ENCODE measurements at regions not wholly inside any gene's neighbourhood (a gene's known extent, or its start where the extent isn't known, plus 50 kb on each side); places are given as distances from the start of the nearest gene placed in this dataset.

GRCh38 chr14:37787879-37788494 lies 192.6 kb downstream of the TTC6 start:
- no peak for ATAC-seq
- intact Hi-C loops (cut with DNase I) = no loop called here

GRCh38 chr14:37791384-37792036 lies 196.1 kb downstream of the TTC6 start:
- H3K4me1 ChIP-seq = no peaks in the 10 kb centered on the region
- ATAC-seq = no peak
- intact Hi-C loops (cut with DNase I) = no loop called here

More at GRCh38 chr14:37787879-37788494, 192.6 kb downstream of the TTC6 start:
- Histone ChIP-seq H3K4me1 (no peaks in the 10 kb centered on the region), H3K4me3 (no peak overlapping the region), H3K36me3 (no peaks in the 10 kb centered on the region), H3K9me3 (no peaks in the 10 kb centered on the region), H3K27ac (no peak overlapping the region), H3K27me3 (no peaks in the 10 kb centered on the region)
- no peak for TF ChIP-seq CTCF (IDR thresholded peaks at IDR 0.05)
- DNase-seq = no peak

GRCh38 chr14:37792124-37792523 lies 196.7 kb downstream of the TTC6 start:
- WGBS, 2 donors = 81 to 84% methylated on average over 4 of the region's 4 CpGs
- Histone ChIP-seq H3K4me1 (no peaks in the 10 kb centered on the region), H3K4me3 (no peak overlapping the region), H3K36me3 (no peaks in the 10 kb centered on the region), H3K27ac (no peak overlapping the region), H3K9me3 (no peaks in the 10 kb centered on the region), H3K27me3 (no peaks in the 10 kb centered on the region)
- intact Hi-C loops (cut with DNase I) = no loop called here
- no peak for TF ChIP-seq CTCF (IDR thresholded peaks at IDR 0.05)
- ATAC-seq = no peak
- DNase-seq = no peak

More at GRCh38 chr14:37791384-37792036, 196.1 kb downstream of the TTC6 start:
- Histone ChIP-seq H3K27me3 (no peaks in the 10 kb centered on the region), H3K4me3 (no peak overlapping the region), H3K36me3 (no peaks in the 10 kb centered on the region), H3K27ac (no peak overlapping the region), H3K9me3 (no peaks in the 10 kb centered on the region)
- 62 to 70% methylated on average over 3 of the region's 3 CpGs for WGBS, 2 donors
- DNase-seq = no peak
- TF ChIP-seq CTCF (IDR thresholded peaks at IDR 0.05) = no peak

GRCh38 chr14:37796703-37797416 lies 201.4 kb downstream of the TTC6 start:
- no peaks in the 10 kb centered on the region for H3K36me3 ChIP-seq
- no peaks in the 10 kb centered on the region for H3K9me3 ChIP-seq
- TF ChIP-seq CTCF (IDR thresholded peaks at IDR 0.05) = no peak
- no peak overlapping the region for H3K27ac ChIP-seq
- intact Hi-C loops (cut with DNase I) = no loop called here
- 80 to 89% methylated on average over 4 of the region's 4 CpGs for WGBS, 2 donors
- ATAC-seq (no peak), DNase-seq (no peak)
- no peak overlapping the region for H3K4me3 ChIP-seq
- no peaks in the 10 kb centered on the region for H3K4me1 ChIP-seq
- H3K27me3 ChIP-seq = no peaks in the 10 kb centered on the region

All from heart right ventricle (tissue), 16 donors.